Mammary epithelial cell (primary cell): ENCODE measurements at regions not wholly inside any gene's neighbourhood (a gene's known extent, or its start where the extent isn't known, plus 50 kb on each side); places are given as distances from the start of the nearest gene placed in this dataset.
"Not testable (repeated sequence)": the region's sequence is repeated elsewhere in the genome, so short reads cannot be mapped to it uniquely, and the experiment has no call there.

Source experiments
- EZH2 ChIP-seq: IDR thresholded peaks from 2 replicates; pipeline ENCODE4 v1.6.1; 2012; ENCODE audit warnings: low read length, inconsistent platforms, borderline replicate concordance
- TF ChIP-seq, protein P1 (sequence below), 2 donors: IDR thresholded peaks in 1 of 2; conservative IDR thresholded peaks in 1 of 2; 2 replicates each; pipeline ENCODE4 v1.5.1; 2011 to 2012; ENCODE audit warnings: inconsistent platforms in 2 of 2, low read length in 2 of 2, mild to moderate bottlenecking in 2 of 2, control low read depth in 1 of 2, low read depth in 1 of 2; ENCODE audit not compliant: insufficient read depth in 1 of 2; ENCODE audit errors: extremely low read depth in 1 of 2

DNA sequence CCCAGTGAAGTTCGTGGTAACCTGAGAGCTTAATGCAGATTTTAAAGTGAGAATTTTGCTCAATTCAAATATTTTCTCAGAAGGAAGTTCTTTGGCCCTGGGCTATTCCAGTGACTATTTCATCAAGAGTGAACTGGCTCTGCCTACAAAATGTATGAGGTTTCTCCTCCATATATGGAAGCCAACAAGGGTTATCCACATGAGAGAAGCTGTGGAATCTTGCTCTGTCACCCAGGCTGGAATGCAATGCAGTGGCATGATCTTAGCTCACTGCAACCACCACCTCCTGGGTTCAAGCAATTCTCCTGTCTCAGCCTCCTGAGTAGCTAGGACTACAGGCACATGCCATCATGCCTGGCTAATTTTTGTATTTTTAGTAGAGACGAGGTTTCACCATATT is 132.2 kb downstream of the GXYLT1 start:
- TF ChIP-seq EZH2, result not testable (repeated sequence)
- TF ChIP-seq, protein P1, sequence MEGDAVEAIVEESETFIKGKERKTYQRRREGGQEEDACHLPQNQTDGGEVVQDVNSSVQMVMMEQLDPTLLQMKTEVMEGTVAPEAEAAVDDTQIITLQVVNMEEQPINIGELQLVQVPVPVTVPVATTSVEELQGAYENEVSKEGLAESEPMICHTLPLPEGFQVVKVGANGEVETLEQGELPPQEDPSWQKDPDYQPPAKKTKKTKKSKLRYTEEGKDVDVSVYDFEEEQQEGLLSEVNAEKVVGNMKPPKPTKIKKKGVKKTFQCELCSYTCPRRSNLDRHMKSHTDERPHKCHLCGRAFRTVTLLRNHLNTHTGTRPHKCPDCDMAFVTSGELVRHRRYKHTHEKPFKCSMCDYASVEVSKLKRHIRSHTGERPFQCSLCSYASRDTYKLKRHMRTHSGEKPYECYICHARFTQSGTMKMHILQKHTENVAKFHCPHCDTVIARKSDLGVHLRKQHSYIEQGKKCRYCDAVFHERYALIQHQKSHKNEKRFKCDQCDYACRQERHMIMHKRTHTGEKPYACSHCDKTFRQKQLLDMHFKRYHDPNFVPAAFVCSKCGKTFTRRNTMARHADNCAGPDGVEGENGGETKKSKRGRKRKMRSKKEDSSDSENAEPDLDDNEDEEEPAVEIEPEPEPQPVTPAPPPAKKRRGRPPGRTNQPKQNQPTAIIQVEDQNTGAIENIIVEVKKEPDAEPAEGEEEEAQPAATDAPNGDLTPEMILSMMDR (conservative IDR thresholded peaks at IDR 0.05 in 1 of 2, IDR thresholded peaks at IDR 0.05 in 1 of 2; ENCODE audit: extremely low read depth in 1 of 2, insufficient read depth in 1 of 2, low read depth in 1 of 2, low read length in 2 of 2), result not testable (repeated sequence)
